AG08395 (cell line): ENCODE measurements at regions not wholly inside any gene's neighbourhood (a gene's known extent, or its start where the extent isn't known, plus 50 kb on each side); places are given as distances from the start of the nearest gene placed in this dataset.

Experiments
- DNase-seq: peaks from one replicate; pipeline ENCODE4 v3.0.0; 2012; ENCODE audit warnings: mixed read lengths, low spot score

DNA sequence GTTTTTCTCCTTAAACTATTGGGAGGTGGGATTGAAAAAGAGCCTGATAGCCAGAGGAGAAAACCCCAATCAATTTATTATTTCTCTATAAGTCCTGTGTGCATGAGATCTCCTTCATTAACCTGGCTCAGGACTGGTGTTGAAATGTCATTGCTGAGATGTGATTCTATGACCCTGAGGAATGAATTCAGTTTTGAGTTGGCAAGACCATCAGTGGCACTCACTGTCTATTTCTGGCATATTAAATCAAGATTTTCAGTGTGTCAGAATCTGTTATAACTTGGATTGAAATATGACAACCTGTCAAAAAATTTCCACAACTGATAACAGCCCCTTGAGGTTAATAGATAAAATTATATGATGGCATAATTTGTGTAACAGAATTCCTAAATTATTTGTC, 431.1 kb downstream of the TFAP2B start:
- no peak for DNase-seq

DNA sequence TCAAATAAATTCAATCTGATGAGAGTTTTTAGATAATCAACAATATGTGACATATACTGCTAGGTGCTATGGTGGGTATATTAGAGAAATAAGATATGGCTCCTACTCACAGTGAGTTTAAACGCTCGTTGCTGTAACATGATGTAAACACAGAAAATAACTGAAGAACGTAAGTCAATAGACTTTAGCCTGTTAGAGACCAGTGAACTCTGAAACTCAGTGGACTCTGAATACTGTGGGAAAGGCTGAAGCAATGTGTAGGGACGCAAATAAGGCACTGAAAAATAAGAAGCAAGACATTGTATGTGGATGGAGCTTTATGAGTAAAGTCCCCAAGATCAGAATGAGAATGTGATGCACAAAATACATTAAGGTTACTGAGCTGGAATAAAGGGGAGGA, 431.6 kb downstream of the TFAP2B start:
- DNase-seq, result no peak

DNA sequence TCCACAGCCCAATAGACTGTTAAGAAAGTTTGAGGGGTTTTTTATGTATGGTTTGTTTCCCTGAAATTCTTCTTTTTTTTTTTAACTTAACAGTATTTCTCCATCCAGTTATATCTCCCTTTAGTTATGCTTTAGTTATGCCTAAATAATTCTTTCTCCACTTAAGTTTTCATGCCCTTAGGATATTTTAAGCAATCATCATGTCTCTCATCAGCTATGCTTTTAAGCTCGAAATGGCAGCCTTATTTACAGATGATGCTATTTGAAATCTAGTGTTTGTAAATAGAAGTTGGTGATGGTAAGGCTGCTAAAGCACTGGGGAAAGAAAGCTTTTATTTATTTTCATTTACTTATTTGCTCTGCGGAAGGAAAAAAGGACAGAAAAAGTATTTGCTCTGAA, 439.3 kb downstream of the TFAP2B start:
- DNase-seq, result no peak

DNA sequence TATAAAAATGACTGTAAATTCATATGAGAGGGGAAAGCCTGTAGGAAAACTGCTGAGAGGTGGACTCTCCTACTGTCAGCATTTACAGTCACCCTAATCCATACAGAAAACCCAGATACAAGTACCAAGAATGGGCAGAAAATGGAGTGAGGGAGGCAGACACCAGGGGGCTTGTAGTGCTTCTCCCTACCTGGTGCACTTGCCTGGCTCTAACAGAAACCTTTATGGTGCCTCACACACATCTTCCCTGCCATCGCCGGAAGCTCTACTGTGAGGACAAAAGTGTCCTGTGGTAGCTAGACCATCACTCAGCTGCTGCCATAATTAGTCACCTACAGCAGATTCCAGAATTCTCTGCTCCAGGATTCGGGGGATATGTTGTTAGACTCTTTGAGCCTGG, 441.3 kb downstream of the TFAP2B start:
- no peak for DNase-seq

DNA sequence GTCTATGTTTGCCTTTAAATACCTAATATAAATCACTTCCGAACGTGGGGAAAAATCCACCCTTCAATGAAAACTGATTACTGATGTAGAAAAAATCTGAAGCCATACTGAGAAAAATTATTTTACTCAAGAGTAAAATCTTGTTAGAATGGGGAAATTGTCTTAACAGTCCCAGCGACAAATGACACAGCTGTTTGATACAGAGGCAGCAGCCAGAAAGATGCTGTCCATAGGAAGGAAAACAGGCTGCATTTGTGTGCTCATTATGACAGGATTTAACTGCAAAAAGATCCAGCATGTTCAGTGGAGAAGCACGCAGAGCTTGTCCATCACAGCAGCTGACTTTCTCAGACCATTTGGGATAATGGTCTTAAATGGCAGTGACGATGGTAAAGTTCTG, 443.0 kb downstream of the TFAP2B start:
- DNase-seq, result no peak

DNA sequence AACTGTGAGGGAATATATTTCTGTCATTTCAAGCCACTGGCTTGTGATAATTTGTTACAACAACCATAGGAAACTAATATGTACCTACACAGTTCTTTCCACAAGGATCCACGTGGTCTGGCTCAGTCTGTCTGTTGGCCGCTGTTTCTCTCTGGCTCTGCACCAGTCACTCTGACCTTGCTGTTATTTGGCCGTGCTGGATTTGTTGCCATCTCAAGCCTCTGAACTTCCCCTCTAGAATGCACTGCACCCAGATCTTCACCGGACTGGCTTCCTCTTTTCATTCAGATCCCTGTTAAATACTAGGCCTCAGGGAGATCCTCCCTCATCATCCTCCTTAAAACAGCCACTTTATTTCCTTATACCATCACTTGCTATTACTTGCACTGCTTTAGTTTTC, 446.8 kb downstream of the TFAP2B start:
- no peak for DNase-seq

DNA sequence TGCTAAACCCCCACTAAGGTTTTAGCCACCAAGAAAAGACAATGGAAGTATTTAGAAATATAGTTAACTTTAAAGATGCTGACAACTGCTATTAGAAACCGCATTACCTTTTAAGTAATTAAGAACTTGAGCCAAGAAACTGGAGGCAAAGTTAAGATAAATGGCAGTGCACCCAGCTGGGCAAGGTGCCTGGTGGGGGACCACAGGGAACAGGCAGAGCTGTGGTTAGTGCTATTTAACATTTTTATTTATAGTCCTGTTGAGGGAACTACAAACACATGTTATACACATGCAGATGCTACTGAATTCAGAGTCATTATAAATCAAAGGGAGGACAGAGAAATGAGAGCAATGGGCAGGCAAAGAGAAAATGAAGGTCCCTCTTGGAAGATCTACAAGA, 447.9 kb downstream of the TFAP2B start:
- no peak for DNase-seq

DNA sequence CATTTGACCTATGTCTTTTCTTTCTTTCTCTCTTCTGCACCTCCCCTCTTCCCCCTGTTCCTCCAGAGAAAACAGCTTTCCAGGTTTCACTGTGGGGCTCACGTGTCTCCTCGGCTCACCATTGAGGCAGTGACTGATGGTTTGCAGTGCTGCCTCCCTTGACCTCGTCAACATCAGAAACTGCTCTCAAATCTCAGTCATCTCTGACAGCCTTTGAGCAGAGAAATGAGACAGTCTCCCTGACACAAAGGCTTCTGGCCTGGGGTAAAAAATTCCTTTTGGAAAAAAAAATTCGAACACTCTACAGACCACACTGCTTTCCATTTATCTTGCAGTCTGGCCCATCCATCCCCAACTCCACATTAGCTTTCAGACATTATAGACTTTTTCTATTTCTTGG, 450.0 kb downstream of the TFAP2B start:
- DNase-seq, result no peak

DNA sequence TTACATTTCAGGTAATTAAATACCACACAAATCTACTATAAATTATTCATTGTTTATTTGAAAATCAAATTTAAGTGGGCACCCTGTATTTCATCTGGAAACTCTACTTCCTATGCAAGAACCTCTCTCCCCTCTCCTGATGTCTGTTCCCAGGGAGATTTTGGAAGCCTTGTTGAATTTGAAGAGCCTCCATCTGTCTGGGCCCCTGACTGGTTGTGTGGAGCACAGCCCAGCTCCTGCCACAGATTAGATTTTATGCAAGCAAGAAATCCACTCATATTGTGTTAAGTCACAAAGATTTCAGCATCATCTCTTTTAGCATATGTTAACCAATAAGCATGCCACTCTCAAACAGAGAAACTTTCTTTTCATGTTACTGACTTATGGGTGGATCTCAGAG, 451.2 kb downstream of the TFAP2B start:
- DNase-seq, result no peak

DNA sequence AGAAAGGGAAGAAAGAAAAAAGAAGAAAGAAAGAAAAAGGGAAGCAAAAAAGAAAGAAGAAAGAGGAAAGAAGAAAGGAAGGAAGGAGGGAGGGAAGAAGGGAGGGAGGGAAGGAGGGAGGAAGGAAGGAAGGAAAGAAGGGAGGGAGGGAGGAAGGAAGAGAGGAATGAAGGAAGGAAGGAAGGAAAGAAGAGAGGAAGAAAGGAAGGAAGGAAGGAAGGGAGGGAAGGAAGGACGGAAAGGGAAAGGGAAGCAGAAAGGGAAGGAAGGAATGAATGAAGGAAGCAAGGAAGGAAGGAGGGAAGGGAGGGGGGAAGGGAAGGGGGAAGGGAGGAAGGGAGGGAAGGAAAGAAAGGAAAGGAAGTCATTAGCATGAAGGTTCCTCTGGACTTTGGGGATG, 452.9 kb downstream of the TFAP2B start:
- no peak for DNase-seq

DNA sequence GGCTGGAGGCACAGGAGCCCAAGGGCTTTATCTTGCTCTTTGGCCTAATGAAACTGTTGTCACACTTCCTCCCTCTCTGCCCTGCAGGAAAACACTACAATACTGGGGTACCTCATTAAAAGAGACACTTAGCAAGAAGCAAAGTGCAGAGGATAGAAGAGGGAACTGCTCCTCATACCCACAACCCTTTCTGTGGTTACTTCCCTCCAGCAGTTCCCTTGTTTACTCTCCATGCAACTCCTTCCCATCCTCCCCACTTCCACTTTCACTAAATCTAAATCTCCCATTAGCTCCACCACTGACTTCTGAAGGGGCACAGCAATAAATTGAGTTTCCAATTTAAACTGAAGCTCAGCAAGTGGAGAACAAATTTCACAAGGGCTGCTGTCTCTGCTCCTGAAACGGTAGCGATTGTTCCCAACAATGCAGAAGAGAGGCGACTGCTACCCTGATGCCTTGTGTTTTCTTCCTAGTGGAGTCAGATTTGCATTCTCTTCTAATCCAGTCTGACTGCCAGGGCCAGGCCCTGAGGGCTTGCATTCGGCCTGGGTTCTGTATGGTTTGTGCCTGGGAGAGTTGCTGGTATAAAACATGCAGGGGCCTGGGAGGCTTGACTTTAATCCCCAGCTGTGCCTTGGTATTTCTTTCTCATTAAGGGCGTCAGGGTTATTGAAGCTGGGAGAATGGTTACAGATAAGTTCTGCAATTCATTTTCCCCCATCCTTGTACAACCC, 454.7 kb downstream of the TFAP2B start:
- DNase-seq, result no peak

DNA sequence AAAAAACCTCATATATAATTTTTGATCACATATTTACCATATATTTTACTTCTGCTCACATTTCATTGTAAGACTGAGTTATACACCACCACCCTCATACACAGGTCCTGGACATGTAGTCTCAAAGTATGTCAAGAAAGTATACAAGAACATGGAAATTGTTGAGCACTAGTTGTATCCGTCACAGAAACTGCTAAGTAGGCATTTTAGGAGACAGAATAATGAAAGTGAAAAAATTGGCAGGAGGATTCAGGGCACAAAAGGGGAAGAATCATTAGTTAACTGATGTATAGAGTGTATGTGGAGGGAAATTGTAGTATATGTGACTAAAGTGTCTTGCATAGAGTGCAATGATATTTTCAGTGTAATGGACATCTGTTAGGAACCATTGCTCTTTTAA, 458.8 kb downstream of the TFAP2B start:
- DNase-seq, result no peak

DNA sequence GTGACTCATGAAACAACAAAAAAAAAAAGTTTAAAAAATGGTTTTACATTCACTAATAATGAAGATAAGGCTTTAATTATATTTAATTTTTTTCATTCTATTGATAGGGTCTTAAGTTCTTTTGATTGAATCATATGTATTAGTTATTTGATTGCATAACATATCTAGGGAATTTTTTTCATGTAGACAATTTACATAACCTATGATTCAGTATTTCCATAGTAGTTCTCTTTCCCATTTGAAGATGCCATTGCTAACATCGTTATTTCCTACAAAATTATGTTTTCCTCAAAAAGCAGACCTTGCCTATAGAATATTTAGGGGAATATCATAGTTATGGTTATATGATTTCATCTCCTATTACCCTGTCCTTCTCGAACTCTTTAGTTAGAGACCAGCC, 463.4 kb downstream of the TFAP2B start:
- DNase-seq, result no peak

DNA sequence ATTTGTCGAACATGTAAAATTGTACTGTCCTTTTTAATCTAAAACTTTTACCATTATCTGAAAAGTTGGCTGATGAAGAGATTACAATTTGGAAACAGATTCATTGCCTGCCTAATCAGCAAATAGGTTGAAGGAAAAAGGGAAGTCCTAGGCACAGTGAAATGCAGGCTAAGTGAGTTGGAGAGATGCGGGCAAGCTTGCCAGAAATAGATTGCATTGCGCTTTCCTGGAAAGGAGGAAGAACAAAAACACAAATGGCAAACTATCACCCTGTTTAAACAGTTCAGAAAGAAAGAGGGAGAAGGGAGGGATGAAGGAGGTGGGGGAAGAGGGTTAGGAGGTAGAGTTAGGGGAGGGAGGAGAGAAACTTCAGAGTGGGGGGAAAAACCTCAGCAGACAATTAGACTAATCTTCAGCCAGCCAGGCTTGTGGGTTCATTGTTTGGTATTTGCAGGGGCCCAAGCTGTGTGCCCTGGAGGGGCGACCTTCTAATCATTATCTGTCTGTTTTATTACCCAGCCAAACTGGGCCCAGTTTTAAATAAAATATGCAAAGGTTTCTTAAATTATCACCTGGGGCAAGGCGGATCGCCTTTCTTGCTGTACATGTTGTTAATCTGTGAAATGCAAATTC, 465.2 kb downstream of the TFAP2B start:
- no peak for DNase-seq

DNA sequence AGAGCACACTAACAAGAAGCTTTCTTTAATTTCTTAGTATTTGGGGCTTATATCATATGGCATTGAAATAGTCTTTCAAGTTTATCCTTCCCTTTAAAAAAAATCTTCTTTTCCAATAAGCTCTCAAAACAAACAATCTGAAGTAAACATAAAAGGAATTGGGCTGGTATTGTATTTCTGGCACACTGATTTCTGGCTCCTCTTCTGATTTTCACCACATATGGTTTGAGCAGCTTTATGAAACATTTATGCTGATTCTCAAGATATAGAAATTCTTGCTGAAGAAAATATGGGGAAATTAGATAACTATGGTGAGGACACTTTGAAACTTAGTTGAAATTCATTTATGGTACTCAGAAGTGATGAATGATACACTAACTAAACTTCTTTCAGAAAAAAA, 467.2 kb downstream of the TFAP2B start:
- no peak for DNase-seq

DNA sequence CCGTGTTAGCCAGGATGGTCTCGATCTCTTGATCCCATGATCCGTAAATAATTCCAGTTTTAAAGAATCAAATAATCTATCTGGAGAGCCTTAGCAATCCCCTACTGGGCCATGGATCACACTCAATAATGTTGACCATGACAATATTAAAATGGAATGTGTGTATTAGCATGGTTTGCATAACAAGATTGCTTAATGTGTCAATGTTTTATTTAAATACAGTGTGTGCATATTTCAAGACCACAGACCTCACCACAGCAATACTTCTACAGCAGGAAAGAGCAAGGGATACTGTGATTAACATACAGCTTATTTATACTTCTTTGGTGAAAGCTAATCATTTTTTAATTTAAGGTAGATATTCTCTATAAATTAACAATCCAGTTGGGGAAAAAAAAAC, 470.4 kb downstream of the TFAP2B start:
- peak; percentile 4 for DNase-seq

DNA sequence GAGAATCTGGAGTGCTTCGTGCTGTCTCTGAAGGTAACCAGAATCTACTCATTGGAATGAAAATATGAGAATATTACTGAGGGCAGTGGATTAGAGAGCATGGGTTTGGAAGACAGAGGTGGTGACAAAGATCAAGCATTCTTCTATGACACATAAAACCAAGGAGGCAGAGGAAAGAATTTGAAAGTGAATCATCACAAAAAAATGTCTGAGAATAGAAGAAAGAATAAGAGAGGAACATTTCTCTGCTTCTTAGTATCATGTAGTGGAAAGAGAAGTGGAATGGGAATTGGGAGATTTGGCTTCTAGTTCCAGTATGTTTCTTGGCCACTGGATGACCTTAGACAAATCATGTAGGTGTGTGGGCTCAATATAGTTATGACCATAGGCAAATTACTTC, 474.0 kb downstream of the TFAP2B start:
- DNase-seq, result peak; percentile 7

DNA sequence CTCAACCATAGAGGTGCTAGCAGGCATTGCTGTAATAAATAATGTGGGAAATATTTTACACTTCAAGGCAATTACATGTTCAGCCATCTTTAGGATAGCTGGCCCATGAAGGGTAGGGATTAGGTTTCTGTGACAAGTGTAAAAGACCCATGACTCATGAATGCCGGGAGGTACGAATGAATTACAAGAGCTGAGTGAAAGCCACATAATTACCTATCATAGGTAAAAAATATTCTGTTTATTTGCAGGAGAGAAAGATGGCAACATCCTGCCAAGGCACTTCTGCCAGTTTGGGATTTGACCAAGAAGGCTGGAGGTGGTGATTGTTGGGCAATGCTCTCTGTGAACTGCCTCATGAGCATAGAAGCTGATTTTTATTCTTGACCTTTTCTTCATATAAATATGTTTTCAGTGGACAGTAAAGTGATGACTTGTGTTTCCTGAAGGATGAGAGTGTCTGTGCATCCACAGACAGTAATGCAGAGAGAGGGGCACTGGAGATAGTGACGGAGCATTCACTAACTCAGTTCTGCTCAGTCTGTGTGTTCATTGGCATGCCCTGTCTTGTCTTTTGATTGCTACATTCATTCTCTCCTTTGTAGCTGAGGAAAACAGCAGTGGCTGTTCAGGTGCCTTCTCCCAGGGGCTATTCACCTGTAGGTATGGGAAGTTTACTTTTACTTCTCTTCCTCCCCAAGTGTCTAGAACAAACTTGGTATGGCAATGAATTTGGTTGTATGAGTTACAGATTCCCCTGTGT, 481.1 kb downstream of the TFAP2B start:
- no peak for DNase-seq

DNA sequence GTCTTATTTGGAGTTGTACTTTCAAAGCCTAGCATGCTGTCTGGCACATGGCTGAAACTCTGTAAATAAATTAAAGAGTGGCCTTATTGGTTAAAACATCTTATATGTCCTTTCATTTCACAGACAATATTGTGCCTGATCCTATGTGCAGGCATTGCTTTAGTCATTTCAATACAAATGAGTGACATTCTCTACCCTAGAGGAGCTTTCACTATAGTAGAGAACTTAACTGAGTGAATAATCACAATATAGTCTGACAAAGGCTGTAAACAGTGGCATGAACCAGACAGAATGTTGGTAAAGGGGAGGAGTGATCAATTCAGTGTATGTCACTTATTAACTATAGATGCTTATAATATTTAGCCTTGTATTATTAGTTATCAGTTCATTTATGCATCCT, 481.8 kb downstream of the TFAP2B start:
- no peak for DNase-seq

DNA sequence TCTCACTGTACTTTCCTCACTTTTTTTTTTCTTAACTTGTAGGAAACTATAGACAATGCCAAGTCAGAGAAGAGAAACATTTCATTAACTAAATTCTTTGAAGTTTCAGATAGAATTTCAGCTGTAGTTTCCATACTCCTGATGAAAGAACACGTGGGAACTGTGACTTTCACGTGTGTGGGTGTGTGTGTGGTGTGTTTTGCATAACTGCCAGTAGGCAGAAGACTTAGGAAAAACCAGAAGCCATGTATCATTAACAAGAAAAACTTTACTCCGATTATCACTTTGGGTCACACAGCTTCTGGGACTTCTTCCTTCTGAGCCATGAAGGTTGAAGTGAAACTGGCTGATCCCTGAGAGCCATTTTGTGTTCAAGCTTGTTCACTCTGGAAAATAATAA, 483.3 kb downstream of the TFAP2B start:
- DNase-seq, result no peak

DNA sequence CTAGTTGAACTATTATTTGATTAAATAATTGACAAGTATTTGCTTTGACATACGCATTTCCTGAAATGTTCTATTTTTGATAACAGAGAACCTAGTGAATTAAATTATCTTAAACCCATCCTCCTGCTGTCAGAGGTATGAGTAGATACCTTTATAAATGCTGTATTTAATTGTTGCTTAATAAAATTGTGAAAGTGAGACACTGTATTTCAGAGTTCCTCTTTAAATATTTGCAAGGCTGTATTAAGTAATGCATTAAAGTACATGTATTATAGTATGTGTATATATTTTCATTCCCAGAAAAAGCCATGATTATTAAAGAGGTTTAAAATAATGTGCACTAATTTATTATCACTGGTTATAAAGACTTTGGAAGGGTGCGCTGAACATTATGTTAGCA, 483.8 kb downstream of the TFAP2B start:
- DNase-seq, result no peak

DNA sequence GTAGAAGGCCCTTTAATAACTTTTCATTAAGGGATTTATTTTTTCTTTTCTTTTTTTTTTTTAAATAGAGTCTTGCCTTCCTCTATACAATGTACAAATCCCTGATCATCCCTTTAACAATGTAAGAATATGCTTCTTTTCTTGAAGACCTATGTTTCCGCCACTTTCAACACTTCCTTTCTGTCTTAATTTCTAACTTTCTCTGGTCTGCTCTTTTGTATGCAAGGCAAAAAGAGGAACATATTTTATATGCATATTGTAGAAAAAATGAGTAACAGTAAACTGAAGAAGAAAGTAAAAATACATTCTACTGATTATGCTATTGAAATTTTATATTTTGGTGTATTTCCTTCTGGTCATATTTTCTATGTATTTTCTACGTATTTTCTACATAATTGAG, 484.7 kb downstream of the TFAP2B start:
- no peak for DNase-seq

DNA sequence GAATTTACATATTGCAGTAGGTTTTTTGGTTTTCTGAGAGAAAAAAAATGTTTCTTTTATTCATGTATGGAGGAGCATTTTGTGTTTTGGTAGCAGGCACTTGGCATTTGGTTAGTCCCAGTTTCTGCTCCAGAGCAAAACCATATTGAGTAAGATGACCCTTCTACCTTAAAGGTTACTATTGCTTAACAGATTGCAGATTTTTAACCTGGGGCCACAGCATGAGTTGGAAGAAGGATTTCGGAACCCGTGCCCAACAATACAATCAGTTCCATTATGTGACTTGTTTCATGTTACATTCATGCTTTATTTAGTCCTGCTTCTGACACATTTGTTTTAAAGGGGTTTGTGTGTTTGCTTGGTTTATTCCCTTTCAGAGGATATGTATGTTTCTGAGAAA, 496.3 kb downstream of the TFAP2B start:
- DNase-seq, result no peak
